Loucy (cell line): ENCODE measurements at regions not wholly inside any gene's neighbourhood (a gene's known extent, or its start where the extent isn't known, plus 50 kb on each side); places are given as distances from the start of the nearest gene placed in this dataset.

Experiments
- H2AFZ ChIP-seq: fragments of 200-600 bp; sonication (generic); 2 replicates; pipeline ENCODE4 v1.6.0; 2016; ENCODE audit warnings: antibody characterized with exemption, mild to moderate bottlenecking, low read length, moderate library complexity
- H3F3A ChIP-seq: fragments of 200-600 bp; 2 replicates; pipeline ENCODE4 v1.6.0; 2016; ENCODE audit warnings: antibody characterized with exemption, low read depth, mild to moderate bottlenecking
- H3K27me3 ChIP-seq: fragments of 200-600 bp; sonication (generic); 2 replicates; pipeline ENCODE4 v1.6.1; 2014; ENCODE audit warnings: low read length, mild to moderate bottlenecking; ENCODE audit not compliant: insufficient read depth, poor library complexity, severe bottlenecking
- H3K36me3 ChIP-seq: fragments of 200-600 bp; sonication (generic); 2 replicates; pipeline ENCODE4 v1.6.1; 2016; ENCODE audit warnings: low read length; ENCODE audit not compliant: insufficient read depth
- H3K4me1 ChIP-seq: fragments of 200-600 bp; sonication (generic); 2 replicates; pipeline ENCODE4 v1.5.1; 2014; ENCODE audit warnings: low read length, mild to moderate bottlenecking; ENCODE audit not compliant: insufficient read depth, poor library complexity, severe bottlenecking
- H3K4me2 ChIP-seq: fragments of 200-600 bp; sonication (generic); 2 replicates; pipeline ENCODE4 v1.6.0; 2014; ENCODE audit warnings: antibody characterized with exemption, low read length, low read depth, mild to moderate bottlenecking; ENCODE audit not compliant: poor library complexity, severe bottlenecking
- H3K4me3 ChIP-seq: fragments of 200-600 bp; sonication (generic); 2 replicates; pipeline ENCODE4 v1.5.1; 2014; ENCODE audit warnings: low read length, mild to moderate bottlenecking, mixed read lengths; ENCODE audit not compliant: poor library complexity, severe bottlenecking
- H3K79me2 ChIP-seq: fragments of 200-600 bp; sonication (generic); 2 replicates; pipeline ENCODE4 v1.6.1; 2014; ENCODE audit warnings: low read length; ENCODE audit not compliant: insufficient read depth
- H3K9ac ChIP-seq: fragments of 200-600 bp; sonication (generic); 2 replicates; pipeline ENCODE4 v1.6.0; 2014; ENCODE audit warnings: mild to moderate bottlenecking, low read depth, low read length, moderate library complexity; ENCODE audit not compliant: poor library complexity, severe bottlenecking
- H3K9me2 ChIP-seq: fragments of 200-600 bp; sonication (generic); replicated peaks from 2 replicates; pipeline ENCODE4 v1.6.1; 2016; ENCODE audit warnings: low read depth, low read length, mixed read lengths
- H3K9me3 ChIP-seq: fragments of 200-600 bp; sonication (generic); 2 replicates; pipeline ENCODE4 v1.6.1; 2014; ENCODE audit warnings: mild to moderate bottlenecking, antibody characterized with exemption, low read length, low read depth; ENCODE audit not compliant: insufficient read depth
- H4K20me1 ChIP-seq: fragments of 200-600 bp; sonication (generic); 2 replicates; pipeline ENCODE4 v1.6.0; 2014; ENCODE audit warnings: antibody characterized with exemption, low read length, mild to moderate bottlenecking; ENCODE audit not compliant: insufficient read depth, poor library complexity, severe bottlenecking
- EZH2phosphoT487 ChIP-seq: fragments of 200-600 bp; IDR thresholded peaks from 2 replicates; pipeline ENCODE4 v1.6.1; 2018; ENCODE audit warnings: antibody characterized with exemption, mild to moderate bottlenecking, moderate library complexity, borderline replicate concordance
- TF ChIP-seq, protein P1 (sequence below): fragments of 200-600 bp; sonication (generic); conservative IDR thresholded peaks from 2 replicates; pipeline ENCODE4 v1.5.1; 2014; ENCODE audit warnings: mild to moderate bottlenecking, antibody characterized with exemption, low read length

DNA sequence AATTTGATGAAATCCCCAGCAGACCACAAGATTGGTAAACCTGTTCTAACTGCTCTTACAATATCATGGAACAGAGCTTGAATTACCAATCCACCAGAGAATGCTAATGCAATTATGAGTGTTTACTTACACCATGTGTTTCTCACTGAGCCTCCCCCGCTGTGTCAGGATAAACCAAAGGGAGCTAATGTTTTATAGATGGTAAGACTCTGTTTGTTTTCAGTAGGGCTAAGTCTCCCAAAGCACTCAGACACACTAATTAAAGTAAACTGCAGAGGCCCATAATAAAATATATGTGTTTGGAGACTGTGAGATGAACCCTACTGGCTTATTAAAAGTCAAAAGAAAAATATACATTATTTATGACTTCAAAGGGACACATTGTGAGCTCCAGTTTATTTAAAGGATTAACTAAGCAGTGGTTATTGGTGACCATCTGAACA lies 261.7 kb upstream of the FAM241A start:
- no peaks in the 10 kb centered on the region for H4K20me1 ChIP-seq
- H3K79me2 ChIP-seq, result no peaks in the 10 kb centered on the region
- no peak overlapping the region for H2AFZ ChIP-seq
- no peaks in the 10 kb centered on the region for H3K4me1 ChIP-seq
- no peaks in the 10 kb centered on the region for H3F3A ChIP-seq
- no peaks in the 10 kb centered on the region for H3K36me3 ChIP-seq
- H3K27me3 ChIP-seq, result no peaks in the 10 kb centered on the region
- H3K4me3 ChIP-seq, result no peak overlapping the region
- TF ChIP-seq, protein P1, sequence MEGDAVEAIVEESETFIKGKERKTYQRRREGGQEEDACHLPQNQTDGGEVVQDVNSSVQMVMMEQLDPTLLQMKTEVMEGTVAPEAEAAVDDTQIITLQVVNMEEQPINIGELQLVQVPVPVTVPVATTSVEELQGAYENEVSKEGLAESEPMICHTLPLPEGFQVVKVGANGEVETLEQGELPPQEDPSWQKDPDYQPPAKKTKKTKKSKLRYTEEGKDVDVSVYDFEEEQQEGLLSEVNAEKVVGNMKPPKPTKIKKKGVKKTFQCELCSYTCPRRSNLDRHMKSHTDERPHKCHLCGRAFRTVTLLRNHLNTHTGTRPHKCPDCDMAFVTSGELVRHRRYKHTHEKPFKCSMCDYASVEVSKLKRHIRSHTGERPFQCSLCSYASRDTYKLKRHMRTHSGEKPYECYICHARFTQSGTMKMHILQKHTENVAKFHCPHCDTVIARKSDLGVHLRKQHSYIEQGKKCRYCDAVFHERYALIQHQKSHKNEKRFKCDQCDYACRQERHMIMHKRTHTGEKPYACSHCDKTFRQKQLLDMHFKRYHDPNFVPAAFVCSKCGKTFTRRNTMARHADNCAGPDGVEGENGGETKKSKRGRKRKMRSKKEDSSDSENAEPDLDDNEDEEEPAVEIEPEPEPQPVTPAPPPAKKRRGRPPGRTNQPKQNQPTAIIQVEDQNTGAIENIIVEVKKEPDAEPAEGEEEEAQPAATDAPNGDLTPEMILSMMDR, result no peak
- no peak for TF ChIP-seq EZH2phosphoT487
- H3K9me3 ChIP-seq, result no peaks in the 10 kb centered on the region
- H3K4me2 ChIP-seq, result no peak overlapping the region
- no peaks in the 10 kb centered on the region for H3K9me2 ChIP-seq
- H3K9ac ChIP-seq, result no peak overlapping the region

DNA sequence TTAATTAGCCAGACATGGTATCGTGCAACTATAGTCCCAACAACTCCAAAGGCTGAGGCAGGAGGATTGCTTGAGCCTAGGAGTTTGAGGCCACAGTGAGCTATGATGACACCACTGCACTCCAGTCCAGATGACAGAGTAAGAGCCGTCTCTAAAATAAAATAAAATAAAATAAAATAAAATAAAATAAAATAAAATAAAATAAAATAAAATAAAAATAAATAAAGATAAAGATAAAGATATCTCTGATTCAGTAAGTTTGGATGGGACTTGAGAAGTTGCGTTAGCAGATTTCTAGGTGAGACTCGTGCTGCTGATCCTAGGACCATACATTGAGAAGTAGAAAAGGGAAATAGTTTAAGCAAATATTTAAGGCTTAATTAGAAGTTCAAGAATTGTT lies 254.8 kb upstream of the FAM241A start:
- Histone ChIP-seq H3K36me3 (no peaks in the 10 kb centered on the region), H3K9me3 (no peaks in the 10 kb centered on the region), H2AFZ (no peak overlapping the region), H4K20me1 (no peaks in the 10 kb centered on the region), H3K79me2 (no peaks in the 10 kb centered on the region), H3K4me1 (no peaks in the 10 kb centered on the region), H3K9me2 (no peaks in the 10 kb centered on the region), H3K27me3 (no peaks in the 10 kb centered on the region), H3K9ac (no peak overlapping the region), H3F3A (no peaks in the 10 kb centered on the region), H3K4me3 (no peak overlapping the region), H3K4me2 (no peak overlapping the region)
- TF ChIP-seq, protein P1, result no peak
- TF ChIP-seq EZH2phosphoT487, result no peak

GRCh38 chr4:111905511-111905910 lies 239.7 kb upstream of the FAM241A start:
- no peak overlapping the region for H3K4me3 ChIP-seq
- H4K20me1 ChIP-seq, result no peaks in the 10 kb centered on the region
- H2AFZ ChIP-seq, result no peak overlapping the region
- H3K79me2 ChIP-seq, result no peaks in the 10 kb centered on the region
- TF ChIP-seq EZH2phosphoT487, result no peak
- TF ChIP-seq, protein P1, result no peak
- no peaks in the 10 kb centered on the region for H3K9me2 ChIP-seq
- no peaks in the 10 kb centered on the region for H3K27me3 ChIP-seq
- no peaks in the 10 kb centered on the region for H3K9me3 ChIP-seq
- H3K4me2 ChIP-seq, result no peak overlapping the region
- H3K9ac ChIP-seq, result no peak overlapping the region
- no peaks in the 10 kb centered on the region for H3F3A ChIP-seq
- H3K4me1 ChIP-seq, result no peaks in the 10 kb centered on the region
- H3K36me3 ChIP-seq, result no peaks in the 10 kb centered on the region
